ENCODE measurements at regions not wholly inside any gene's neighbourhood (a gene's known extent, or its start where the extent isn't known, plus 50 kb on each side); places are given as distances from the start of the nearest gene placed in this dataset.

GRCh38 chr6:168734523-168734922 is 293.5 kb downstream of the SMOC2 start:
- intact Hi-C loops (cut with DNase I): no loop called here
- WGBS: 74% methylated on average over 5 of the region's 5 CpGs
- Histone ChIP-seq H3K4me1 (ENCODE audit: control insufficient read depth, insufficient read depth, low read length) (no peaks in the 10 kb centered on the region), H3K4me3 (ENCODE audit: low read length) (no peak overlapping the region), H3K9me3 (ENCODE audit: control insufficient read depth, low read length) (no peaks in the 10 kb centered on the region), H3K27me3 (ENCODE audit: control insufficient read depth, insufficient read depth) (peaks cover 3% of the 10 kb centered on the region), H3K27ac (ENCODE audit: low read length) (no peak overlapping the region)
- DNase-seq (no peak), ATAC-seq (no peak)

- H3K4me3 ChIP-seq (ENCODE audit: low read length): no peak overlapping the region
- no peak overlapping the region for H3K27ac ChIP-seq (ENCODE audit: low read length)
- intact Hi-C loops (cut with DNase I): no loop called here
- ATAC-seq (no peak), DNase-seq (no peak)
- H3K27me3 ChIP-seq (ENCODE audit: control insufficient read depth, insufficient read depth): peaks cover 3% of the 10 kb centered on the region
- 82% methylated on average over 8 of the region's 8 CpGs for WGBS
- no peaks in the 10 kb centered on the region for H3K9me3 ChIP-seq (ENCODE audit: control insufficient read depth, low read length)
- H3K4me1 ChIP-seq (ENCODE audit: control insufficient read depth, insufficient read depth, low read length): no peaks in the 10 kb centered on the region
Measured at GRCh38 chr6:168732676-168733075, 291.7 kb downstream of the SMOC2 start.

DNA sequence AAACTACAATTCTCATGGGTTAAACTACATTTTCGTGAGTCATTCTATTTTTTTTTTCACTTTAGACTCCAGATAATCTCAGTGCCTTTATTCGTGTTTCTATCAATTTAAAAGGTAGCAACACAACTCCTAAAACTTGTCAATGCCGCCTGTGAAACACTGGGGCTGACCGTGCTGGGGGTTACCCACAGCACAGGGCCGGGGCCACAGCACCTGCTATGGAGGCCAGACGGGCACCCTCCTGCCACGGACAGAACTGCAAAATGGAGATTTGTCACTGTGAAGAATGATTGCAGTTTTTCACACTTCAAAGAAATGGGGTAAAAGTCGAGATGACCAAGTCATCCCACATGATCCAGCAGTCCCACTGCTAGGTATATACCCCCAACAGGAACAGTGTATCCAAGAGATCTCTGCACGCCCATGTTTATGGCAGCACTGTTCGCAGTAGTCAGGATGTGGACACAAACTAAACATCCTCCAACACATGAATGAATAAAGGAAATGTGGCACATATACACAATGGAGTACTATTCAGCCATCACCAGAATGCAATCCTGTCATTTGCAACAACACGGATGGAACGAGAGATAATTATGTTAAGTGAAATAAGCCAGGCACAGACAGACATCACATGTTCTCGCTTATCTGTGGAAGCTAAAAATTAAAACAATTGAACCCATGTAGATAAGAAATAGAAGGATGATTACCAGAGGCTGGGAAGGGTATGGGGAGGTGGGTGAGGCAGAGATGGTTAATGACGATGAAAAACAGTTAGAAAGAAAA is 290.1 kb downstream of the SMOC2 start:
- intact Hi-C loops (cut with DNase I): no loop called here
- Histone ChIP-seq H3K27ac (ENCODE audit: low read length) (no peak overlapping the region), H3K4me3 (ENCODE audit: low read length) (no peak overlapping the region), H3K4me1 (ENCODE audit: control insufficient read depth, insufficient read depth, low read length) (no peaks in the 10 kb centered on the region), H3K9me3 (ENCODE audit: control insufficient read depth, low read length) (no peaks in the 10 kb centered on the region), H3K27me3 (ENCODE audit: control insufficient read depth, insufficient read depth) (peaks cover 3% of the 10 kb centered on the region)
- ATAC-seq (no peak), DNase-seq (no peak)
- WGBS: 76% methylated on average over 14 of the region's 14 CpGs

- DNase-seq: no peak
- no peak overlapping the region for H3K27ac ChIP-seq (ENCODE audit: low read length)
- WGBS: 59% methylated on average over 2 of the region's 2 CpGs
- H3K4me1 ChIP-seq (ENCODE audit: control insufficient read depth, insufficient read depth, low read length): no peaks in the 10 kb centered on the region
- ATAC-seq: no peak
- intact Hi-C loops (cut with DNase I): no loop called here
- peaks cover 3% of the 10 kb centered on the region for H3K27me3 ChIP-seq (ENCODE audit: control insufficient read depth, insufficient read depth)
- H3K4me3 ChIP-seq (ENCODE audit: low read length): no peak overlapping the region
- H3K9me3 ChIP-seq (ENCODE audit: control insufficient read depth, low read length): no peaks in the 10 kb centered on the region
Measured at GRCh38 chr6:168728056-168728455, 287.1 kb downstream of the SMOC2 start.

GRCh38 chr6:168726312-168726856 is 285.4 kb downstream of the SMOC2 start:
- intact Hi-C loops (cut with DNase I): no loop called here
- DNase-seq: no peak
- H3K9me3 ChIP-seq (ENCODE audit: control insufficient read depth, low read length): no peaks in the 10 kb centered on the region
- WGBS: 94% methylated on average over 12 of the region's 12 CpGs
- no peaks in the 10 kb centered on the region for H3K4me1 ChIP-seq (ENCODE audit: control insufficient read depth, insufficient read depth, low read length)
- no peak overlapping the region for H3K4me3 ChIP-seq (ENCODE audit: low read length)
- H3K27me3 ChIP-seq (ENCODE audit: control insufficient read depth, insufficient read depth): no peaks in the 10 kb centered on the region
- no peak for ATAC-seq
- H3K27ac ChIP-seq (ENCODE audit: low read length): no peak overlapping the region

GRCh38 chr6:168725802-168726201 is 284.8 kb downstream of the SMOC2 start:
- Histone ChIP-seq H3K27ac (ENCODE audit: low read length) (no peak overlapping the region), H3K27me3 (ENCODE audit: control insufficient read depth, insufficient read depth) (no peaks in the 10 kb centered on the region), H3K4me1 (ENCODE audit: control insufficient read depth, insufficient read depth, low read length) (no peaks in the 10 kb centered on the region), H3K9me3 (ENCODE audit: control insufficient read depth, low read length) (no peaks in the 10 kb centered on the region), H3K4me3 (ENCODE audit: low read length) (no peak overlapping the region)
- DNase-seq (no peak), ATAC-seq (no peak)
- intact Hi-C loops (cut with DNase I): no loop called here
- 70% methylated on average over 12 of the region's 12 CpGs for whole genome bisulfite sequencing

DNA sequence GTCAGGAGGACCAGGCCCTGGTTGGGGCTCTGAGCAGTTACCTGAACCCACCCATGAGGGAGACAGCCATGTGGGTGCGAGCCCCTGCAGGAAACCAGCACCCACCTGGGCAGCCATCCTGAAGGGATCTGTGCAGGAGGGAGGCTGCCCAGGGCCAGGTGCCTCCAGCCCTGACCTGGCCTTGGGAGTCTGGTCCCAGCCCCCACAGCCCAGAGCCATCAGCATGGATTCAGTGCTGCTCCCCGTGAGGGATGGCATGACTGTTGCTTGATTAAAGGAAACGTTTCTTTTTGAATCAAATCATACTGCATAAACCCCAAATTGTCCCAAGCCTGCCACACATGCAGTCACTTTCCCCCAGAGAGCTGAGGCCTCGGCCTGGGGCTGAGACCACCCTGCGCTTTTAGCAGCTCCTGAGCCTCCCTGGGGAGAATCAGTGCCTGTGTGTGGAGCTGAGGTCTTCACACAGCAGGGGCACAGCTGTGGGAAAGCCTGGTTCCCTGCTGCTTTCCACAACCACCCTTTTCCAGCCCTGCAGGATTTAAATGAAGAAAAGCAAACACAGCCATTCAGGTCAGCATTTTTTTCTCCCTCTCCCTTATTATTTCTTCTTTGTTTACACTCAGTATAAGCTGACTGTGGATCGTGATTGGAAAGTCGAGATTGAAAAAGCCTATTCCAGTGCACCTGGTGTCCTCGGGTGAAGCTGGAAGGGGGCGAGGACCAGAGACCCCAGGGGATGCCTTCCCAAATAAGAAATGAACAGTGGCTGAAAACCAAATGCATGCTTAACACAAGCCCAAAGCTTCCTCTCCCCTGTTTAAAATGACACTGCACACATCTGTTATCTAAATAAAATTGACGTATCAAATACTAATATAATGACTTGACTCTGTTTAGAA is 283.9 kb downstream of the SMOC2 start:
- Histone ChIP-seq H3K9me3 (ENCODE audit: control insufficient read depth, low read length) (no peaks in the 10 kb centered on the region), H3K4me3 (ENCODE audit: low read length) (no peak overlapping the region), H3K27me3 (ENCODE audit: control insufficient read depth, insufficient read depth) (no peaks in the 10 kb centered on the region), H3K4me1 (ENCODE audit: control insufficient read depth, insufficient read depth, low read length) (no peaks in the 10 kb centered on the region), H3K27ac (ENCODE audit: low read length) (no peak overlapping the region)
- ATAC-seq (no peak), DNase-seq (no peak)
- intact Hi-C loops (cut with DNase I): no loop called here
- WGBS: 73% methylated on average over 10 of the region's 10 CpGs

- 88% methylated on average over 1 of the region's 1 CpG for WGBS
- no peak overlapping the region for H3K27ac ChIP-seq (ENCODE audit: low read length)
- H3K4me3 ChIP-seq (ENCODE audit: low read length): no peak overlapping the region
- no peaks in the 10 kb centered on the region for H3K9me3 ChIP-seq (ENCODE audit: control insufficient read depth, low read length)
- no peaks in the 10 kb centered on the region for H3K4me1 ChIP-seq (ENCODE audit: control insufficient read depth, insufficient read depth, low read length)
- H3K27me3 ChIP-seq (ENCODE audit: control insufficient read depth, insufficient read depth): no peaks in the 10 kb centered on the region
- ATAC-seq (no peak), DNase-seq (no peak)
- intact Hi-C loops (cut with DNase I): no loop called here
Measured at GRCh38 chr6:168724033-168724432, 283.0 kb downstream of the SMOC2 start.

DNA sequence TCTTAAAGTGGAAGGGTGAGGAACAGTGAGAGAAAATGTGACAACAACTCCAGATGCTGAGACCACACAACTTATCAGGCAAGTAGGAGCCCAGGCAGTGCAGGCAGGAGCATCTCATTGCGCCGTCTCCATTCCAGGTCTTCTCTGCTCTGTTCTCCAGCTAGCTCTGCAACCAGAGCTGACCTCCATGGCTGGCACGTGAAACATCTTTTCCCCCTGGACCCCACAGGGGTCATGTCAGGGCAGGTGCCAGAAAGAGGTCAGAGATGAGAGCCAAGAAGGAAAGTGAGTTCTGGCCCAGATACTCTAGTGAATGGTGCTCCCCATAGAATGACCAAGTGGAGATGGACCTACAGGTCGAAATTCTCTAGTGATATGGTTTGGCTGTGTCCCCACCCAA is 281.4 kb downstream of the SMOC2 start:
- intact Hi-C loops (cut with DNase I): no loop called here
- no peak for DNase-seq
- Histone ChIP-seq H3K27ac (ENCODE audit: low read length) (no peak overlapping the region), H3K4me1 (ENCODE audit: control insufficient read depth, insufficient read depth, low read length) (no peaks in the 10 kb centered on the region), H3K4me3 (ENCODE audit: low read length) (no peak overlapping the region), H3K27me3 (ENCODE audit: control insufficient read depth, insufficient read depth) (no peaks in the 10 kb centered on the region), H3K9me3 (ENCODE audit: control insufficient read depth, low read length) (no peaks in the 10 kb centered on the region)
- no peak for ATAC-seq
- WGBS: 80% methylated on average over 4 of the region's 4 CpGs

GRCh38 chr6:168721571-168721970 is 280.6 kb downstream of the SMOC2 start:
- Histone ChIP-seq H3K27me3 (ENCODE audit: control insufficient read depth, insufficient read depth) (no peaks in the 10 kb centered on the region), H3K27ac (ENCODE audit: low read length) (no peak overlapping the region), H3K4me3 (ENCODE audit: low read length) (no peak overlapping the region), H3K4me1 (ENCODE audit: control insufficient read depth, insufficient read depth, low read length) (no peaks in the 10 kb centered on the region), H3K9me3 (ENCODE audit: control insufficient read depth, low read length) (no peaks in the 10 kb centered on the region)
- intact Hi-C loops (cut with DNase I): no loop called here
- no peak for ATAC-seq
- DNase-seq: no peak
- 77% methylated on average over 6 of the region's 6 CpGs for WGBS

- Histone ChIP-seq H3K4me1 (ENCODE audit: control insufficient read depth, insufficient read depth, low read length) (no peaks in the 10 kb centered on the region), H3K9me3 (ENCODE audit: control insufficient read depth, low read length) (no peaks in the 10 kb centered on the region), H3K27me3 (ENCODE audit: control insufficient read depth, insufficient read depth) (no peaks in the 10 kb centered on the region), H3K4me3 (ENCODE audit: low read length) (no peak overlapping the region), H3K27ac (ENCODE audit: low read length) (no peak overlapping the region)
- intact Hi-C loops (cut with DNase I): no loop called here
- no peak for ATAC-seq
- DNase-seq: no peak
- WGBS: 84% methylated on average over 5 of the region's 5 CpGs
Measured at GRCh38 chr6:168719901-168720300, 278.9 kb downstream of the SMOC2 start.
